A549 (cell line): ENCODE measurements at regions not wholly inside any gene's neighbourhood (a gene's known extent, or its start where the extent isn't known, plus 50 kb on each side); places are given as distances from the start of the nearest gene placed in this dataset.

Source experiments
- JUNB ChIP-seq: fragments of >200 bp; sonication (Bioruptor Twin); formaldehyde crosslinking; IDR thresholded peaks from 2 replicates; pipeline ENCODE4 v1.6.1; 2016
- USF2 ChIP-seq: fragments of 450-650 bp; IDR thresholded peaks from 2 replicates; pipeline ENCODE4 v1.6.1; 2014; ENCODE audit warnings: antibody characterized with exemption

DNA sequence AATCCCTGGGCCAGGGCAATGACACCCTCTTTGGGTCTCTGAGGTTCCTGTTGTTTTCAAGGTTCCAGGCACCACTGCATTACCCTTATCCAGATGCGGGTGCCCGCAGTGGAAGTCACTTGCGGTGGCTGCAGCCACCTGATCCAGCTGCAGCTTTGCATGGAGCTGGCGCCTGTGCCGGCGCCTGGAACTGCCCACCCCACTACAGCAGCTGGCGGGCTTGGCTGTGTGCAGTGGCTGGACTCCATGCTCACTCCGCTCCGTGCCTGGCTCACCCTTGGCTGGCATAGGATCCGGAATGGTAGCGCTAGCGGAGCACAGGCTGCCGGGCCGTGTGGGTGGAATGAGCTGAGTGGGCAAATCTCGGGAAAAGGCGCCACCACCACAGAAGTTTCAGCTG, 832.6 kb upstream of the CADM2 start:
- no peak for TF ChIP-seq USF2
- TF ChIP-seq JUNB, result no peak
